ENCODE measurements at regions not wholly inside any gene's neighbourhood (a gene's known extent, or its start where the extent isn't known, plus 50 kb on each side); places are given as distances from the start of the nearest gene placed in this dataset.

- no peak for TF ChIP-seq FOXP1 (CRISPR knock-in tag; IDR thresholded peaks at IDR 0.05; ENCODE audit: borderline replicate concordance)
- TF ChIP-seq, protein P1, sequence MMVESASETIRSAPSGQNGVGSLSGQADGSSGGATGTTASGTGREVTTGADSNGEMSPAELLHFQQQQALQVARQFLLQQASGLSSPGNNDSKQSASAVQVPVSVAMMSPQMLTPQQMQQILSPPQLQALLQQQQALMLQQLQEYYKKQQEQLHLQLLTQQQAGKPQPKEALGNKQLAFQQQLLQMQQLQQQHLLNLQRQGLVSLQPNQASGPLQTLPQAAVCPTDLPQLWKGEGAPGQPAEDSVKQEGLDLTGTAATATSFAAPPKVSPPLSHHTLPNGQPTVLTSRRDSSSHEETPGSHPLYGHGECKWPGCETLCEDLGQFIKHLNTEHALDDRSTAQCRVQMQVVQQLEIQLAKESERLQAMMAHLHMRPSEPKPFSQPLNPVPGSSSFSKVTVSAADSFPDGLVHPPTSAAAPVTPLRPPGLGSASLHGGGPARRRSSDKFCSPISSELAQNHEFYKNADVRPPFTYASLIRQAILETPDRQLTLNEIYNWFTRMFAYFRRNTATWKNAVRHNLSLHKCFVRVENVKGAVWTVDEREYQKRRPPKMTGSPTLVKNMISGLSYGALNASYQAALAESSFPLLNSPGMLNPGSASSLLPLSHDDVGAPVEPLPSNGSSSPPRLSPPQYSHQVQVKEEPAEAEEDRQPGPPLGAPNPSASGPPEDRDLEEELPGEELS (CRISPR knock-in tag; IDR thresholded peaks at IDR 0.05) = no peak
- TF ChIP-seq, protein P2, sequence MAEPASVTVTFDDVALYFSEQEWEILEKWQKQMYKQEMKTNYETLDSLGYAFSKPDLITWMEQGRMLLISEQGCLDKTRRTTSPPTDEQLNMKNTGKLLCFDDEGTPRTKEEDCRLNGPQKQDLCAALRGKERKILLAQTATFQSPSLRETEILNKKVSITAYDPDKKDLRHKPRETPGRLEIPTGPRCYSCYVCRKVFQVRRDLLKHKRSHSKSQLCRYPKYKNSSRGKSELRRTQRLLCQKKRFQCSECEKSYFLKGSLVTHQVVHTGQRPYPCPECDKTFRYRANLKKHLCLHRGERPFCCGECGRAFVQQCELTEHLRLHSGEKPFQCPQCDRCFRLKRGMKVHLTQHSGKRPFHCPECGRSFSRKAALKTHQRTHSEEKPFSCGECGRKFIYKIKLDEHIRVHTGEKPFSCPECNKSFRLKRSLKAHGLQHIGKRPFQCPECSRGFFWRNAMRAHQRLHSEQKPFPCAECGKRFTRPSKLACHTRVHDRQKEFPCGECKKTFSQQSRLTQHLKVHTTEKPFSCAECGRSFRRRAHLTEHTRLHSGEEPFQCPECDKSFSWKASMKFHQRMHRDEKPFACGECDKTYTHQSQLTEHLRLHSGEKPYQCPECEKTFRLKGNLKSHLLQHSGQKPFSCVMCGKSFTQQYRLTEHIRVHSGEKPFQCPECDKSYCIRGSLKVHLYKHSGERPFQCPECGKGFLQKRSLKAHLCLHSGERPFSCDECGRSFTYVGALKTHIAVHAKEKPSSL (CRISPR knock-in tag; conservative IDR thresholded peaks at IDR 0.05) = no peak
Observed at GRCh38 chr4:24104158-24104565, 214.3 kb upstream of the PPARGC1A start (continued).

DNA sequence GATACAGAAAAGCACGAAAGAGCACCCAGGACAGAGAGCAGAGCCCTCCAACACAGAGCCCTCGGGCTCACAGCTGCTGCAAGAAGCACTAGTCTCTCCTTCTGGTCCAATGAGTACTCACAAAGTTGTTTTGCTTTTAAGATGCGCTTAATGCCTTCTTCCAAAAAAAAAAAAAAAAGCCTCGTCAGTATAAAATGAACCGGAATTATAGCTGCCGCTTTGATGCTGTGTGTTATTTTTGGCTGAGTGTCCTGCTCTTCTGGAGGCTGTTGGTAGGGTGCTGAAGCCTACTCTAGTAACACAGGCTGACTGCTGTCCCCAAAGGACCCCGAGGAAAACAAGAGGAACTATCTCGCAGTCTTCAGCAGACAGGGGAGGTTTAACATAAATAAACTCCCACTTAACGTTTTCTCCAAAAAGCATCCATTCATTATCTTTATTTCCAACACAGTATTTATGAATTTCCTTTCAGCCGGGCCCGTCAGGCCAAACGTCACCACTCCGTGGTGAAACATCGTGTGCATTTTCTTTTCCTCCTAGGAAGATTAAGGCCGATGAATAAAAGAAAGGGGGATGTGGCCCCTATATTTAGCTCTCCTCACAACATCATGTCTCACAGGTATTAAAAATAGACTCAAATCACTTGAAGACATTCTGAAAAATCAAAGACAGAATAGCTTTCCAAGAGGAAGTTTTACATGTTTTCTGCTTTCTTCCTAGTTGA is 213.7 kb upstream of the PPARGC1A start:
- DNase-seq (ENCODE audit: low spot score) = no peak
- POLR2A ChIA-PET = interaction anchor here (0.7 kb wide), 1 partner anchor 374 kb away, joined by 7 read pairs; no protein-coding TSS in a partner anchor
- no peaks in the 10 kb centered on the region for H3K36me3 Mint-ChIP-seq

GRCh38 chr4:24102621-24103020 is 212.8 kb upstream of the PPARGC1A start:
- no peaks in the 10 kb centered on the region for H3K9me3 Mint-ChIP-seq
- ChIA-PET POLR2A (no interaction called here), CTCF (interaction anchor here (0.7 kb wide), 1 partner anchor 248 kb away, joined by 3 read pairs; no protein-coding TSS in a partner anchor)
- no peak overlapping the region for H3K27ac Mint-ChIP-seq
- H3K4me3 Mint-ChIP-seq = no peak overlapping the region
- no peaks in the 10 kb centered on the region; the same call in 1 of the 2 replicates for H3K27me3 Mint-ChIP-seq (ENCODE audit: low read depth)
- ATAC-seq (no peak), DNase-seq (ENCODE audit: low spot score) (no peak)
- peaks cover 5% of the 10 kb centered on the region for H3K4me1 Mint-ChIP-seq
- H3K36me3 Mint-ChIP-seq = no peaks in the 10 kb centered on the region
- TF ChIP-seq FOXK1 (CRISPR knock-in tag; IDR thresholded peaks at IDR 0.05) (no peak), EMX1 (CRISPR knock-in tag; IDR thresholded peaks at IDR 0.05) (no peak), E2F5 (CRISPR knock-in tag; IDR thresholded peaks at IDR 0.05) (no peak), CREM (CRISPR knock-in tag; IDR thresholded peaks at IDR 0.05) (no peak), JUN (CRISPR knock-in tag; IDR thresholded peaks at IDR 0.05) (no peak), SP1 (CRISPR knock-in tag; conservative IDR thresholded peaks at IDR 0.05) (no peak), ZNF263 (CRISPR knock-in tag; IDR thresholded peaks at IDR 0.05; ENCODE audit: low read depth) (no peak), ZNF138 (CRISPR knock-in tag; conservative IDR thresholded peaks at IDR 0.05) (no peak), RORB (CRISPR knock-in tag; IDR thresholded peaks at IDR 0.05) (no peak), OVOL2 (CRISPR knock-in tag; IDR thresholded peaks at IDR 0.05; ENCODE audit: borderline replicate concordance) (no peak), CBFB (CRISPR knock-in tag; IDR thresholded peaks at IDR 0.05; ENCODE audit: low read depth) (no peak), FOXJ3 (CRISPR knock-in tag; IDR thresholded peaks at IDR 0.05; ENCODE audit: borderline replicate concordance) (no peak)
- TF ChIP-seq, protein P3, sequence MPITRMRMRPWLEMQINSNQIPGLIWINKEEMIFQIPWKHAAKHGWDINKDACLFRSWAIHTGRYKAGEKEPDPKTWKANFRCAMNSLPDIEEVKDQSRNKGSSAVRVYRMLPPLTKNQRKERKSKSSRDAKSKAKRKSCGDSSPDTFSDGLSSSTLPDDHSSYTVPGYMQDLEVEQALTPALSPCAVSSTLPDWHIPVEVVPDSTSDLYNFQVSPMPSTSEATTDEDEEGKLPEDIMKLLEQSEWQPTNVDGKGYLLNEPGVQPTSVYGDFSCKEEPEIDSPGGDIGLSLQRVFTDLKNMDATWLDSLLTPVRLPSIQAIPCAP (CRISPR knock-in tag; IDR thresholded peaks at IDR 0.05) = no peak
- TF ChIP-seq, protein P4, sequence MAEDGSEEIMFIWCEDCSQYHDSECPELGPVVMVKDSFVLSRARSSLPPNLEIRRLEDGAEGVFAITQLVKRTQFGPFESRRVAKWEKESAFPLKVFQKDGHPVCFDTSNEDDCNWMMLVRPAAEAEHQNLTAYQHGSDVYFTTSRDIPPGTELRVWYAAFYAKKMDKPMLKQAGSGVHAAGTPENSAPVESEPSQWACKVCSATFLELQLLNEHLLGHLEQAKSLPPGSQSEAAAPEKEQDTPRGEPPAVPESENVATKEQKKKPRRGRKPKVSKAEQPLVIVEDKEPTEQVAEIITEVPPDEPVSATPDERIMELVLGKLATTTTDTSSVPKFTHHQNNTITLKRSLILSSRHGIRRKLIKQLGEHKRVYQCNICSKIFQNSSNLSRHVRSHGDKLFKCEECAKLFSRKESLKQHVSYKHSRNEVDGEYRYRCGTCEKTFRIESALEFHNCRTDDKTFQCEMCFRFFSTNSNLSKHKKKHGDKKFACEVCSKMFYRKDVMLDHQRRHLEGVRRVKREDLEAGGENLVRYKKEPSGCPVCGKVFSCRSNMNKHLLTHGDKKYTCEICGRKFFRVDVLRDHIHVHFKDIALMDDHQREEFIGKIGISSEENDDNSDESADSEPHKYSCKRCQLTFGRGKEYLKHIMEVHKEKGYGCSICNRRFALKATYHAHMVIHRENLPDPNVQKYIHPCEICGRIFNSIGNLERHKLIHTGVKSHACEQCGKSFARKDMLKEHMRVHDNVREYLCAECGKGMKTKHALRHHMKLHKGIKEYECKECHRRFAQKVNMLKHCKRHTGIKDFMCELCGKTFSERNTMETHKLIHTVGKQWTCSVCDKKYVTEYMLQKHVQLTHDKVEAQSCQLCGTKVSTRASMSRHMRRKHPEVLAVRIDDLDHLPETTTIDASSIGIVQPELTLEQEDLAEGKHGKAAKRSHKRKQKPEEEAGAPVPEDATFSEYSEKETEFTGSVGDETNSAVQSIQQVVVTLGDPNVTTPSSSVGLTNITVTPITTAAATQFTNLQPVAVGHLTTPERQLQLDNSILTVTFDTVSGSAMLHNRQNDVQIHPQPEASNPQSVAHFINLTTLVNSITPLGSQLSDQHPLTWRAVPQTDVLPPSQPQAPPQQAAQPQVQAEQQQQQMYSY (CRISPR knock-in tag; IDR thresholded peaks at IDR 0.05) = no peak

More for the DNA sequence above, 213.7 kb upstream of the PPARGC1A start:
- H3K27ac Mint-ChIP-seq = no peak overlapping the region
- peaks cover 5% of the 10 kb centered on the region for H3K4me1 Mint-ChIP-seq
- peaks cover 2% of the 10 kb centered on the region; the same call in 1 of the 2 replicates for H3K9me3 Mint-ChIP-seq
- no peak for ATAC-seq
- H3K27me3 Mint-ChIP-seq (ENCODE audit: low read depth) = peaks cover 2% of the 10 kb centered on the region; the same call in 1 of the 2 replicates
- no peak overlapping the region for H3K4me3 Mint-ChIP-seq
- CTCF ChIA-PET = interaction anchor here (0.7 kb wide), 2 partner anchors 113 to 247 kb away, joined by 3 read pairs; no protein-coding TSS in a partner anchor
- TF ChIP-seq OVOL2 (CRISPR knock-in tag; IDR thresholded peaks at IDR 0.05; ENCODE audit: borderline replicate concordance) = no peak
- no peak for TF ChIP-seq GABPB1 (CRISPR knock-in tag; IDR thresholded peaks at IDR 0.05)
- TF ChIP-seq HMGA2 (CRISPR knock-in tag; IDR thresholded peaks at IDR 0.05) = no peak
- TF ChIP-seq, protein P5, sequence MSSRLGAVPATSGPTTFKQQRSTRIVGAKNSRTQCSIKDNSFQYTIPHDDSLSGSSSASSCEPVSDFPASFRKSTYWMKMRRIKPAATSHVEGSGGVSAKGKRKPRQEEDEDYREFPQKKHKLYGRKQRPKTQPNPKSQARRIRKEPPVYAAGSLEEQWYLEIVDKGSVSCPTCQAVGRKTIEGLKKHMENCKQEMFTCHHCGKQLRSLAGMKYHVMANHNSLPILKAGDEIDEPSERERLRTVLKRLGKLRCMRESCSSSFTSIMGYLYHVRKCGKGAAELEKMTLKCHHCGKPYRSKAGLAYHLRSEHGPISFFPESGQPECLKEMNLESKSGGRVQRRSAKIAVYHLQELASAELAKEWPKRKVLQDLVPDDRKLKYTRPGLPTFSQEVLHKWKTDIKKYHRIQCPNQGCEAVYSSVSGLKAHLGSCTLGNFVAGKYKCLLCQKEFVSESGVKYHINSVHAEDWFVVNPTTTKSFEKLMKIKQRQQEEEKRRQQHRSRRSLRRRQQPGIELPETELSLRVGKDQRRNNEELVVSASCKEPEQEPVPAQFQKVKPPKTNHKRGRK (CRISPR knock-in tag; IDR thresholded peaks at IDR 0.05; ENCODE audit: borderline replicate concordance) = no peak
- TF ChIP-seq, protein P3 (CRISPR knock-in tag; IDR thresholded peaks at IDR 0.05) = no peak
